Omental fat pad (tissue), 3 donors: ENCODE measurements at regions not wholly inside any gene's neighbourhood (a gene's known extent, or its start where the extent isn't known, plus 50 kb on each side); places are given as distances from the start of the nearest gene placed in this dataset.

Experiments
- ATAC-seq: fragments of 150-250 bp; one replicate; pipeline ENCODE4 v1.9.1; 2016; ENCODE audit warnings: mild to moderate bottlenecking, moderate library complexity; ENCODE audit not compliant: low FRiP score
- DNase-seq: peaks from one replicate; pipeline ENCODE4 v3.0.0-alpha.2; 2019; ENCODE audit warnings: low spot score
- CTCF ChIP-seq, 3 donors: fragments of 450-650 bp; IDR thresholded peaks; one replicate each; pipeline ENCODE4 v1.5.1; 2016 to 2017; ENCODE audit warnings: antibody characterized with exemption in 3 of 3, mild to moderate bottlenecking in 3 of 3, moderate library complexity in 2 of 3

GRCh38 chr7:118000480-118001202 lies 127.4 kb upstream of the CTTNBP2 start:
- no peak for TF ChIP-seq CTCF (IDR thresholded peaks at IDR 0.05)
- DNase-seq (no peak), ATAC-seq (no peak)

GRCh38 chr7:118003476-118003875 lies 130.2 kb upstream of the CTTNBP2 start:
- TF ChIP-seq CTCF (IDR thresholded peaks at IDR 0.05) = no peak
- no peak for ATAC-seq
- no peak for DNase-seq

GRCh38 chr7:118005026-118005425 lies 131.8 kb upstream of the CTTNBP2 start:
- DNase-seq (no peak), ATAC-seq (no peak)
- TF ChIP-seq CTCF (IDR thresholded peaks at IDR 0.05) = no peak

- no peak for DNase-seq
- TF ChIP-seq CTCF (IDR thresholded peaks at IDR 0.05) = no peak
- ATAC-seq = no peak
These were observed 133.7 kb upstream of the CTTNBP2 start for GRCh38 chr7:118006979-118007378.

- no peak for TF ChIP-seq CTCF (IDR thresholded peaks at IDR 0.05)
- no peak for ATAC-seq
These were observed 136.2 kb upstream of the CTTNBP2 start for GRCh38 chr7:118009419-118009818.

GRCh38 chr7:118011652-118012051 lies 138.4 kb upstream of the CTTNBP2 start:
- ATAC-seq = no peak
- TF ChIP-seq CTCF (IDR thresholded peaks at IDR 0.05) = no peak
- no peak for DNase-seq

More at GRCh38 chr7:118009419-118009818, 136.2 kb upstream of the CTTNBP2 start:
- DNase-seq = no peak
